ENCODE measurements at regions not wholly inside any gene's neighbourhood (a gene's known extent, or its start where the extent isn't known, plus 50 kb on each side); places are given as distances from the start of the nearest gene placed in this dataset.

DNA sequence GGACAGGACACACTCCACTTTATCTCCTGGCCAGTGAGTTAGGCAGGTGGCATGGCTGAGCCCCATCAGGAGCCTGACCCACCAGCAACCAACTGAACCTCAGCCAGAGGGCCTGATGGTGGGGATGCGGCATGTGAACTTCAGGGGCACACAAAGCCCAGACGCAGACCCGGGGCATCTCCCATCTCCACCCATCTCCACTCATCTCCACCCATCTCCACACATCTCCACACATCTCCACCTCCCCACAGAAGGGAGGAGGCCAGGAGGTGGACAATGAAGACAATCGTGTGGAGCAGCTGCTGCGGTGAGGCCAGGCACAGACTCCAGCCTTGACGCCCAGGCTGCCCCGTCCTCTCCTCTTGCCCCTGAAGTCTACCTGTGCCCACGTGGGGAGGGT, 340.8 kb downstream of the CTTN start:
- H3K4me1 ChIP-seq (ENCODE audit: control insufficient read depth, insufficient read depth, low read length), result peaks cover 17% of the 10 kb centered on the region
- no peaks in the 10 kb centered on the region for H3K27me3 ChIP-seq (ENCODE audit: control insufficient read depth, insufficient read depth, low read length)
- H3K4me3 ChIP-seq (ENCODE audit: low read length), result no peak overlapping the region
- no peak overlapping the region for H3K9ac ChIP-seq (ENCODE audit: low read length)
- H3K9me3 ChIP-seq (ENCODE audit: control insufficient read depth, low read length), result no peaks in the 10 kb centered on the region
- no peaks in the 10 kb centered on the region for H3K36me3 ChIP-seq (ENCODE audit: control insufficient read depth, insufficient read depth, low read length)

GRCh38 chr11:70739811-70740487, 341.6 kb downstream of the CTTN start:
- Histone ChIP-seq H3K4me3 (ENCODE audit: low read length) (no peak overlapping the region), H3K27me3 (ENCODE audit: control insufficient read depth, insufficient read depth, low read length) (no peaks in the 10 kb centered on the region), H3K36me3 (ENCODE audit: control insufficient read depth, insufficient read depth, low read length) (no peaks in the 10 kb centered on the region), H3K4me1 (ENCODE audit: control insufficient read depth, insufficient read depth, low read length) (peaks cover 17% of the 10 kb centered on the region), H3K9me3 (ENCODE audit: control insufficient read depth, low read length) (no peaks in the 10 kb centered on the region), H3K9ac (ENCODE audit: low read length) (no peak overlapping the region)

GRCh38 chr11:70740488-70740851, 342.1 kb downstream of the CTTN start:
- H3K4me3 ChIP-seq (ENCODE audit: low read length), result no peak overlapping the region
- no peak overlapping the region for H3K9ac ChIP-seq (ENCODE audit: low read length)
- H3K4me1 ChIP-seq (ENCODE audit: control insufficient read depth, insufficient read depth, low read length), result peaks cover 17% of the 10 kb centered on the region
- no peaks in the 10 kb centered on the region for H3K27me3 ChIP-seq (ENCODE audit: control insufficient read depth, insufficient read depth, low read length)
- no peaks in the 10 kb centered on the region for H3K36me3 ChIP-seq (ENCODE audit: control insufficient read depth, insufficient read depth, low read length)
- H3K9me3 ChIP-seq (ENCODE audit: control insufficient read depth, low read length), result no peaks in the 10 kb centered on the region

DNA sequence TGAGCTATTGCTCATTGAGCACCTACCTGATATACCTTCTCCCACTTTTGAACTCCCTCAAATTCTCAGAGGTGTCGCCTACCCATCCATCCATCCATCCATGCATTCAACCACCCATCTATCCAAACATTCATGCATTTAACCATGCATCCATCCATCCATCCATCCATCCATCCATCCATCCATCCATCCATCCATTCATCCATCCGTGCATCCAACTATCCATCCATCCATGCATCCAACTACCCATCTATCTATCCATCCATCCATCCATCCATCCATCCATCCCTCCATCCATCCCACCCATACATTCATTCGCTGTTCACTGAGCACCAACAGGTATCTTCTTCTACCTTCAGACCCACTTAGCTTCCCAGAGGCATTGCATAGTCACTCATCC, 342.8 kb downstream of the CTTN start:
- H3K27me3 ChIP-seq (ENCODE audit: control insufficient read depth, insufficient read depth, low read length), result no peaks in the 10 kb centered on the region
- H3K36me3 ChIP-seq (ENCODE audit: control insufficient read depth, insufficient read depth, low read length), result no peaks in the 10 kb centered on the region
- no peak overlapping the region for H3K4me3 ChIP-seq (ENCODE audit: low read length)
- peaks cover 17% of the 10 kb centered on the region for H3K4me1 ChIP-seq (ENCODE audit: control insufficient read depth, insufficient read depth, low read length)
- no peak overlapping the region for H3K9ac ChIP-seq (ENCODE audit: low read length)
- H3K9me3 ChIP-seq (ENCODE audit: control insufficient read depth, low read length), result no peaks in the 10 kb centered on the region

- no peaks in the 10 kb centered on the region for H3K36me3 ChIP-seq (ENCODE audit: control insufficient read depth, insufficient read depth, low read length)
- peaks cover 17% of the 10 kb centered on the region for H3K4me1 ChIP-seq (ENCODE audit: control insufficient read depth, insufficient read depth, low read length)
- no peaks in the 10 kb centered on the region for H3K27me3 ChIP-seq (ENCODE audit: control insufficient read depth, insufficient read depth, low read length)
- no peak overlapping the region for H3K9ac ChIP-seq (ENCODE audit: low read length)
- no peak overlapping the region for H3K4me3 ChIP-seq (ENCODE audit: low read length)
- H3K9me3 ChIP-seq (ENCODE audit: control insufficient read depth, low read length), result no peaks in the 10 kb centered on the region
Measured at GRCh38 chr11:70742553-70743291, 344.4 kb downstream of the CTTN start.

DNA sequence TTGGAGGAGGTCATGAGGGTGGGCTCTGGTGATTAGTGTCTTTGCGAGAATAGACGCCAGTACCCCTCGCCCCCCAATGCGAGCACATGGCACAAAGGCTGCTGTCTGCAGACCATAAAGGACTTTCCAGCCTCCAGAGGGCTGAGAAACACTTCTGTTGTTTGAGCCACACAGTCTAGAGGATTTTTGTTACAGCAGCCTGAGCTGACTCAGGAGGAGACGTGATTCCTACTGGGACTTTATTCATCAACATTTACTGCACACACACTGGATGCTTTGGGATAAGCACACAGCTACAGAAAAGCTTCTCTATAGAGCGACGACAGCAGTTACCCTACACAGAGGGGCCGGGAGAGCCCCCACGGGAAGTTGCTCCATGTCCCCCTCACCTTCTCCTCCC, 345.0 kb downstream of the CTTN start:
- no peaks in the 10 kb centered on the region for H3K9me3 ChIP-seq (ENCODE audit: control insufficient read depth, low read length)
- H3K4me3 ChIP-seq (ENCODE audit: low read length), result no peak overlapping the region
- no peaks in the 10 kb centered on the region for H3K27me3 ChIP-seq (ENCODE audit: control insufficient read depth, insufficient read depth, low read length)
- no peak overlapping the region for H3K9ac ChIP-seq (ENCODE audit: low read length)
- no peaks in the 10 kb centered on the region for H3K36me3 ChIP-seq (ENCODE audit: control insufficient read depth, insufficient read depth, low read length)
- peaks cover 17% of the 10 kb centered on the region for H3K4me1 ChIP-seq (ENCODE audit: control insufficient read depth, insufficient read depth, low read length)

DNA sequence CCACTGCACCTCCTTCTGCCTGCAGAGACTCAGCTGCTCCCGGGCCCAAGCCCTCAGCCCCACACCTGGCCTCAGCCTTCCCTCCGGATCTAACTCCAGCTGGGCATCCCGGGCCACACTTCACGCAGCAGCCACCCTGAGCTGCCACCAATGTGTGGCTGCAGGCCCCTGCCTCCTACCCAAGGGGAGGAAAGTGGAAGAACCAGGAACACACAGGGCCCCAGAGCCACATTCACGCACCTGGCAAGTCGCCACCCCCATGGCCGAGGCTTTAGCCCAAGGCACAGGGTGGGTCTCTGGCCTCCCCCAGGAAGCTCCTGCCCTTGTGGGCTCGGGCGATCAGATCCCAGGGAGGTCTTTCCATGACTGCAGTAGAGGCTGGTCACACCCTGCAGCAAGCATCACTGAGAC, 345.6 kb downstream of the CTTN start:
- Histone ChIP-seq H3K9me3 (ENCODE audit: control insufficient read depth, low read length) (no peaks in the 10 kb centered on the region), H3K9ac (ENCODE audit: low read length) (no peak overlapping the region), H3K4me1 (ENCODE audit: control insufficient read depth, insufficient read depth, low read length) (peaks cover 17% of the 10 kb centered on the region), H3K4me3 (ENCODE audit: low read length) (no peak overlapping the region), H3K27me3 (ENCODE audit: control insufficient read depth, insufficient read depth, low read length) (no peaks in the 10 kb centered on the region), H3K36me3 (ENCODE audit: control insufficient read depth, insufficient read depth, low read length) (no peaks in the 10 kb centered on the region)

GRCh38 chr11:70744396-70745185, 346.3 kb downstream of the CTTN start:
- Histone ChIP-seq H3K4me3 (ENCODE audit: low read length) (no peak overlapping the region), H3K27me3 (ENCODE audit: control insufficient read depth, insufficient read depth, low read length) (no peaks in the 10 kb centered on the region), H3K9ac (ENCODE audit: low read length) (no peak overlapping the region), H3K36me3 (ENCODE audit: control insufficient read depth, insufficient read depth, low read length) (no peaks in the 10 kb centered on the region), H3K9me3 (ENCODE audit: control insufficient read depth, low read length) (no peaks in the 10 kb centered on the region), H3K4me1 (ENCODE audit: control insufficient read depth, insufficient read depth, low read length) (peaks cover 17% of the 10 kb centered on the region)

DNA sequence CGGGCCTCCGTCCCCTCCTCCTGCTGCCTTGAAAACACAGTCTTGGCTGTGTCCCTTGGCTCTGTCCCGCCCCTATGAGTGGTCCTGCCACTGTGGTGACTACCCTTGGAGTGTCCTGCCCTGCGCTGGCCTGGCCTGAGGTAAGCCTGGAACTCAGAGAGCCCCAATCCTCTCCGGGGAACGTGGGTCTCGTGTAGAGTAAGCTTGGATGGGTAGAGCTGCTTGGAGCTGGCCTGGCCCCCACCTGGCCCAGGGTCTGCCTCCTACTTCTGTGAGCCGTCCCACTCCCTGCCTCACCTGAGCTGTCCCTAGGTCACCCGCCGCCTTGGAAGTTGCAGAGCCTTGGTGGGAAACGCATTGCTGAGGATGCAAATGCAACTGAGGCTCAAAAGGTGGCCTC, 347.1 kb downstream of the CTTN start:
- H3K4me3 ChIP-seq (ENCODE audit: low read length), result no peak overlapping the region
- peaks cover 17% of the 10 kb centered on the region for H3K4me1 ChIP-seq (ENCODE audit: control insufficient read depth, insufficient read depth, low read length)
- H3K9me3 ChIP-seq (ENCODE audit: control insufficient read depth, low read length), result no peaks in the 10 kb centered on the region
- H3K9ac ChIP-seq (ENCODE audit: low read length), result no peak overlapping the region
- H3K27me3 ChIP-seq (ENCODE audit: control insufficient read depth, insufficient read depth, low read length), result no peaks in the 10 kb centered on the region
- H3K36me3 ChIP-seq (ENCODE audit: control insufficient read depth, insufficient read depth, low read length), result no peaks in the 10 kb centered on the region

GRCh38 chr11:70745941-70746340, 347.6 kb downstream of the CTTN start:
- no peak overlapping the region for H3K9ac ChIP-seq (ENCODE audit: low read length)
- H3K4me1 ChIP-seq (ENCODE audit: control insufficient read depth, insufficient read depth, low read length), result peaks cover 17% of the 10 kb centered on the region
- H3K27me3 ChIP-seq (ENCODE audit: control insufficient read depth, insufficient read depth, low read length), result no peaks in the 10 kb centered on the region
- no peak overlapping the region for H3K4me3 ChIP-seq (ENCODE audit: low read length)
- no peaks in the 10 kb centered on the region for H3K36me3 ChIP-seq (ENCODE audit: control insufficient read depth, insufficient read depth, low read length)
- peaks cover 4% of the 10 kb centered on the region for H3K9me3 ChIP-seq (ENCODE audit: control insufficient read depth, low read length)

DNA sequence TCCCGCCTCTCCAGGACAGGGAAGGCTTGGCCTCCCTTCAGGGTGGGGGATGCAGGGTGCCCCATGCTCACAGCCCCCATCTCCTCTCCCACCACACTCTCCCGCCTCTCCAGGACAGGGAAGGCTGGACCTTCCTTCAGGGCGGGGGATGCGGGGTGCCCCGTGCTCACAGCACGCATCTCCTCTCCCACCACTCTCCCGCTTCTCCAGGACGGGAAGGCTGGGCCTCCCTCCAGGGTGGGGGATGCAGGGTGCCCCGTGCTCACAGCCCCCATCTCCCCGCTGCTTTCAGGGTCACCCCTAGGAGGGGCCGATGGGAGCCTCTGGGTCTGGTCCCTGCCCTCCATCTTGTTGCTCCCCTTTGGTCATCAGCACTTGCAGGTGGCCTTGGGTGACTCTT, 348.0 kb downstream of the CTTN start:
- Histone ChIP-seq H3K9me3 (ENCODE audit: control insufficient read depth, low read length) (peaks cover 8% of the 10 kb centered on the region), H3K4me1 (ENCODE audit: control insufficient read depth, insufficient read depth, low read length) (peaks cover 17% of the 10 kb centered on the region), H3K4me3 (ENCODE audit: low read length) (no peak overlapping the region), H3K36me3 (ENCODE audit: control insufficient read depth, insufficient read depth, low read length) (no peaks in the 10 kb centered on the region), H3K9ac (ENCODE audit: low read length) (no peak overlapping the region), H3K27me3 (ENCODE audit: control insufficient read depth, insufficient read depth, low read length) (no peaks in the 10 kb centered on the region)

DNA sequence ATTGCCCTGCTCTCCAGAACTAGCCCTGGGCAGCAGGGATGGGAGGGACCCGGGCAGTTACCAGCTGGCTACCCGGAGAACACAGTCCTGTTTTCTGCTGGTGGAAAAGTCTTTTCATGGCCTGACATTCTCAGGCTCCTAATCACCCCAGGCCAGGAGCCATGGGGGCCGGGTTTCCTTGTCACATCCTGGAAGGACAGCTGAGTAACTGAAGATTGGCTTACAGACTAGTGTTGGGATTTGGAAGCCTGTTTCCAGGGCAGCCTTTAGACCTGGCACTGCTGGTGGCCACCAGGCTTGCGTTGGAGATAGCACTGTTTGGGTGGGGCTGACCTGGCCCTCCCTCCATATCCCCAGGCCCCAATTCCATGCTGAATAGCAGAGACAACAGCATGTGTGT, 349.0 kb downstream of the CTTN start:
- Histone ChIP-seq H3K36me3 (ENCODE audit: control insufficient read depth, insufficient read depth, low read length) (no peaks in the 10 kb centered on the region), H3K27me3 (ENCODE audit: control insufficient read depth, insufficient read depth, low read length) (no peaks in the 10 kb centered on the region), H3K9me3 (ENCODE audit: control insufficient read depth, low read length) (peaks cover 9% of the 10 kb centered on the region), H3K9ac (ENCODE audit: low read length) (no peak overlapping the region), H3K4me1 (ENCODE audit: control insufficient read depth, insufficient read depth, low read length) (peaks cover 16% of the 10 kb centered on the region), H3K4me3 (ENCODE audit: low read length) (no peak overlapping the region)

Measured in mucosa of stomach (tissue), 1 donor.